DOHH2 (cell line): ENCODE measurements at regions not wholly inside any gene's neighbourhood (a gene's known extent, or its start where the extent isn't known, plus 50 kb on each side); places are given as distances from the start of the nearest gene placed in this dataset.

ENCODE experiments used
- EZH2phosphoT487 ChIP-seq: fragments of 200-600 bp; sonication (generic); IDR thresholded peaks from 2 replicates; pipeline ENCODE4 v1.6.1; 2017; ENCODE audit warnings: borderline replicate concordance, mild to moderate bottlenecking, antibody characterized with exemption, low read length, moderate library complexity, mixed read lengths
- TF ChIP-seq, protein P1 (sequence below): fragments of 200-600 bp; sonication (generic); IDR thresholded peaks from one replicate; pipeline ENCODE4 v1.5.1; 2014; ENCODE audit warnings: antibody characterized with exemption, mild to moderate bottlenecking, low read depth, low read length; ENCODE audit not compliant: poor library complexity, severe bottlenecking

DNA sequence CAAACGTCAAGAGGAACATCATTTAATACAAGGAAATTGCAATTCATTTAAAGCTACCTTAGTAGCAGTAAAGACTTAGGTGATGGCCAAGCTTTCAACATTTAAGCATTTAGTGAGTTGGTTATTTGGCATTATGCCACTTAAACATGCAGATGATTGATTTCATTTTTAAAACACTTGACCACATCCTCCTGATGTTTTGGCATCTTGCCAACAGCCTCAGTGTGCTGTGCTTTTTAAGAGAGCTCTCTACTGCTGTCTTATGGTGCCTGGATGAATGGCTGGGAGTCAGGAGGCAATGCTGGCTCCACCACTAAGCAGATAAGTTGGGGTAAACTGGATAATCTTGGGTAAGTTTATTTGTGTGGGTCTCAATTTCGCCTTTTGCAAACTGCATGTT, 364.5 kb downstream of the MAN2A1 start:
- TF ChIP-seq, protein P1, sequence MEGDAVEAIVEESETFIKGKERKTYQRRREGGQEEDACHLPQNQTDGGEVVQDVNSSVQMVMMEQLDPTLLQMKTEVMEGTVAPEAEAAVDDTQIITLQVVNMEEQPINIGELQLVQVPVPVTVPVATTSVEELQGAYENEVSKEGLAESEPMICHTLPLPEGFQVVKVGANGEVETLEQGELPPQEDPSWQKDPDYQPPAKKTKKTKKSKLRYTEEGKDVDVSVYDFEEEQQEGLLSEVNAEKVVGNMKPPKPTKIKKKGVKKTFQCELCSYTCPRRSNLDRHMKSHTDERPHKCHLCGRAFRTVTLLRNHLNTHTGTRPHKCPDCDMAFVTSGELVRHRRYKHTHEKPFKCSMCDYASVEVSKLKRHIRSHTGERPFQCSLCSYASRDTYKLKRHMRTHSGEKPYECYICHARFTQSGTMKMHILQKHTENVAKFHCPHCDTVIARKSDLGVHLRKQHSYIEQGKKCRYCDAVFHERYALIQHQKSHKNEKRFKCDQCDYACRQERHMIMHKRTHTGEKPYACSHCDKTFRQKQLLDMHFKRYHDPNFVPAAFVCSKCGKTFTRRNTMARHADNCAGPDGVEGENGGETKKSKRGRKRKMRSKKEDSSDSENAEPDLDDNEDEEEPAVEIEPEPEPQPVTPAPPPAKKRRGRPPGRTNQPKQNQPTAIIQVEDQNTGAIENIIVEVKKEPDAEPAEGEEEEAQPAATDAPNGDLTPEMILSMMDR, result peak; percentile 49
- no peak for TF ChIP-seq EZH2phosphoT487
